NCI-H2107 (cell line): ENCODE measurements at regions not wholly inside any gene's neighbourhood (a gene's known extent, or its start where the extent isn't known, plus 50 kb on each side); places are given as distances from the start of the nearest gene placed in this dataset.

Source experiments
- DNase-seq: peaks from one replicate; lab custom pipeline; 2025; lab: John Stamatoyannopoulos, UW

- DNase-seq: no peak
These were observed 1970.4 kb upstream of the WWC1 start for GRCh38 chr5:166320920-166321480.

- no peak for DNase-seq
These were observed 1967.1 kb upstream of the WWC1 start for GRCh38 chr5:166324372-166324771.

- no peak for DNase-seq
These were observed 1962.2 kb upstream of the WWC1 start for GRCh38 chr5:166329149-166329800.

GRCh38 chr5:166330036-166330435 is 1961.4 kb upstream of the WWC1 start:
- DNase-seq: no peak

GRCh38 chr5:166331521-166331920 is 1959.9 kb upstream of the WWC1 start:
- DNase-seq: no peak

GRCh38 chr5:166338801-166339200 is 1952.6 kb upstream of the WWC1 start:
- no peak for DNase-seq

- no peak for DNase-seq
These were observed 1951.4 kb upstream of the WWC1 start for GRCh38 chr5:166340039-166340438.

- no peak for DNase-seq
These were observed 1949.6 kb upstream of the WWC1 start for GRCh38 chr5:166341740-166342337.

GRCh38 chr5:166342402-166342801 is 1949.0 kb upstream of the WWC1 start:
- DNase-seq: no peak

GRCh38 chr5:166346726-166347374 is 1944.6 kb upstream of the WWC1 start:
- no peak for DNase-seq

- DNase-seq: no peak
These were observed 1942.4 kb upstream of the WWC1 start for GRCh38 chr5:166349046-166349445.

GRCh38 chr5:166353580-166353979 is 1937.9 kb upstream of the WWC1 start:
- no peak for DNase-seq

- DNase-seq: no peak
These were observed 1937.1 kb upstream of the WWC1 start for GRCh38 chr5:166354332-166354731.

- no peak for DNase-seq
These were observed 1935.3 kb upstream of the WWC1 start for GRCh38 chr5:166356096-166356495.

- no peak for DNase-seq
These were observed 1933.2 kb upstream of the WWC1 start for GRCh38 chr5:166358127-166358830.

GRCh38 chr5:166363087-166363760 is 1928.2 kb upstream of the WWC1 start:
- no peak for DNase-seq

- DNase-seq: no peak
These were observed 1926.3 kb upstream of the WWC1 start for GRCh38 chr5:166365164-166365563.

GRCh38 chr5:166367391-166367790 is 1924.1 kb upstream of the WWC1 start:
- DNase-seq: no peak

GRCh38 chr5:166369346-166369745 is 1922.1 kb upstream of the WWC1 start:
- no peak for DNase-seq

- no peak for DNase-seq
These were observed 1921.6 kb upstream of the WWC1 start for GRCh38 chr5:166369807-166370206.

- DNase-seq: no peak
These were observed 1920.3 kb upstream of the WWC1 start for GRCh38 chr5:166370928-166371690.
